Endothelial cell of umbilical vein (primary cell): ENCODE measurements at regions not wholly inside any gene's neighbourhood (a gene's known extent, or its start where the extent isn't known, plus 50 kb on each side); places are given as distances from the start of the nearest gene placed in this dataset.

Experiments
- BruUV-seq: library from RNA; stranded (reverse); fragments of 400-500 nt; replicated peaks from 2 replicates; lab custom pipeline; 2021; lab: Mats Ljungman, UMichigan
- CTCF ChIA-PET: fragments of 300-600, 350-600 bp; sonication (Branson Sonifier 250); formaldehyde crosslinking; loops from one replicate; lab custom pipeline; 2021; ENCODE audit warnings: antibody characterized with exemption, inconsistent platforms; lab: Charles Lee
- POLR2A ChIA-PET: fragments of 300-600, 350-600 bp; sonication (Branson Sonifier 250); formaldehyde crosslinking; loops from one replicate; lab custom pipeline; 2021; ENCODE audit warnings: antibody characterized with exemption, inconsistent platforms; lab: Charles Lee
- DNase-seq: peaks from one replicate; pipeline ENCODE4 v3.0.0-alpha.2; 2011; ENCODE audit warnings: low read depth, low spot score
- FAIRE-seq: peaks from 2 replicates; lab custom pipeline; 2011; peaks lifted over from hg19 to GRCh38; lab: Jason Lieb, UNC
- H2AFZ ChIP-seq: 2 replicates; pipeline ENCODE4 v1.6.0; 2012; ENCODE audit warnings: low read depth, low read length, control low read depth, inconsistent platforms
- H3K27ac ChIP-seq: 2 replicates; pipeline ENCODE4 v1.5.1; 2011; ENCODE audit warnings: low read depth, mild to moderate bottlenecking, control low read depth, low read length, moderate library complexity; ENCODE audit not compliant: insufficient read depth
- H3K27me3 ChIP-seq, 2 experiments: 2 replicates each; pipeline versions ENCODE4 v1.6.0 to v1.6.1; 2011; ENCODE audit warnings: low read length in 2 of 2, mixed read lengths in 1 of 2; ENCODE audit not compliant: control insufficient read depth in 2 of 2, insufficient read depth in 2 of 2
- H3K36me3 ChIP-seq, 2 experiments: 2 replicates in 1 of 2; 3 replicates in 1 of 2; pipeline ENCODE4 v1.5.1; 2011; ENCODE audit warnings: low read length in 2 of 2, mild to moderate bottlenecking in 1 of 2, moderate library complexity in 1 of 2; ENCODE audit not compliant: control insufficient read depth in 2 of 2, insufficient read depth in 2 of 2; ENCODE audit errors: extremely low read depth in 1 of 2
- H3K4me1 ChIP-seq: 3 replicates; pipeline ENCODE4 v1.5.1; 2011; ENCODE audit warnings: mild to moderate bottlenecking, low read length; ENCODE audit not compliant: control insufficient read depth, insufficient read depth; ENCODE audit errors: extremely low read depth
- H3K4me2 ChIP-seq: 2 replicates; pipeline ENCODE4 v1.6.1; 2011; ENCODE audit warnings: low read length, control low read depth, mixed read lengths; ENCODE audit not compliant: insufficient read depth
- H3K4me3 ChIP-seq, 3 experiments: fragments of 200-600 bp in 1 of 3; sonication (generic), shearing (Covaris generic) in 1 of 3; replicated peaks in 1 of 3; 2 replicates each; pipeline ENCODE4 v1.5.1; 2011 to 2016; ENCODE audit warnings: control low read depth in 3 of 3, low read length in 3 of 3, mild to moderate bottlenecking in 2 of 3, inconsistent platforms in 1 of 3, low read depth in 1 of 3, moderate library complexity in 1 of 3; ENCODE audit not compliant: insufficient read depth in 1 of 3
- H3K79me2 ChIP-seq: 2 replicates; pipeline ENCODE4 v1.6.0; 2012; ENCODE audit warnings: low read length, inconsistent platforms; ENCODE audit not compliant: control insufficient read depth, insufficient read depth
- H3K9ac ChIP-seq: replicated peaks from 2 replicates; pipeline ENCODE3; 2011; ENCODE audit warnings: low read length, control low read depth; ENCODE audit not compliant: insufficient read depth; ENCODE audit errors: extremely low read depth
- H3K9me1 ChIP-seq: replicated peaks from 3 replicates; pipeline ENCODE4 v1.6.0; 2011; ENCODE audit warnings: mild to moderate bottlenecking, low read length; ENCODE audit not compliant: control insufficient read depth, insufficient read depth; ENCODE audit errors: extremely low read depth
- H3K9me3 ChIP-seq: replicated peaks from 2 replicates; pipeline ENCODE4 v1.5.1; 2012; ENCODE audit warnings: low read length, inconsistent platforms; ENCODE audit not compliant: control insufficient read depth, insufficient read depth
- H4K20me1 ChIP-seq: replicated peaks from 2 replicates; pipeline ENCODE3; 2011; ENCODE audit warnings: mild to moderate bottlenecking, low read length; ENCODE audit not compliant: control insufficient read depth, insufficient read depth; ENCODE audit errors: extremely low read depth
- EZH2 ChIP-seq: IDR thresholded peaks from 2 replicates; pipeline ENCODE4 v1.6.1; 2012; ENCODE audit warnings: borderline replicate concordance, low read depth, mild to moderate bottlenecking, moderate library complexity, low read length, inconsistent platforms; ENCODE audit not compliant: severe bottlenecking
- FOS ChIP-seq: IDR thresholded peaks from 2 replicates; pipeline ENCODE4 v1.6.1; 2011; ENCODE audit warnings: mild to moderate bottlenecking, low read length, moderate library complexity, borderline replicate concordance; ENCODE audit not compliant: insufficient read depth
- JUN ChIP-seq: IDR thresholded peaks from 2 replicates; pipeline ENCODE4 v1.6.1; 2011; ENCODE audit warnings: borderline replicate concordance, low read depth; ENCODE audit not compliant: insufficient read length, insufficient read depth
- MYC ChIP-seq: IDR thresholded peaks from one replicate; pipeline ENCODE4 v1.6.1; 2011; ENCODE audit warnings: mild to moderate bottlenecking, low read depth, low read length
- POLR2A ChIP-seq: IDR thresholded peaks from 2 replicates; pipeline ENCODE4 v1.6.1; 2012; ENCODE audit warnings: low read depth, mild to moderate bottlenecking, control low read depth, low read length
- dilution Hi-C: fragments of 300-500 bp; cut with MboI; formaldehyde crosslinking; loops from one replicate; pipeline ENCODE4 v1.15.0; 2019; ENCODE audit warnings: low sequenced_read_pairs; ENCODE audit not compliant: extremely low pct_ligation_motif_present
- intact Hi-C: fragments of 100-400 bp; cut with micrococcal nuclease; formaldehyde crosslinking; loops from one replicate; pipeline ENCODE4 v1.10.0; 2022
- TF ChIP-seq, protein P1 (sequence below): IDR thresholded peaks from 2 replicates; pipeline ENCODE4 v1.6.1; 2011; ENCODE audit not compliant: insufficient read depth, insufficient read length

DNA sequence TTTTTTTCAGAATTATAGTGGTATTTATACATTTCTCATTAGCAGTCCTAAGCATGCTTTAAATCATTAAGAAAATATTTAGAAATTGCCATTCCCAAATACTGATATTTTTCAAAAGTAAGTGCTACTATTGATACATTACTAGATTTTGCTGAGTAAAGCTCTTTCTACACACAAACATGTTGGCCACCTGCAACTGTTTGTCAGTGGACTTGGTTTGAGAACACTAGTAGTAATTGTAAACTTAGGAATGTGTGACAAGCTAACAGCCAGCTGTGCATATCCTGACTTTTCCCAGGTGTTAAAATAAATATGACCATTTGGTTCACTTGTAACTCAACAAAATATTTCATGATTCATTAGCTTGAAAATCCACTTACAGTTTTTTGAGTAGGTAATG, 103.1 kb downstream of the MSTN start:
- no peak for DNase-seq
- dilution Hi-C loops = no loop called here
- intact Hi-C loops = no loop called here

DNA sequence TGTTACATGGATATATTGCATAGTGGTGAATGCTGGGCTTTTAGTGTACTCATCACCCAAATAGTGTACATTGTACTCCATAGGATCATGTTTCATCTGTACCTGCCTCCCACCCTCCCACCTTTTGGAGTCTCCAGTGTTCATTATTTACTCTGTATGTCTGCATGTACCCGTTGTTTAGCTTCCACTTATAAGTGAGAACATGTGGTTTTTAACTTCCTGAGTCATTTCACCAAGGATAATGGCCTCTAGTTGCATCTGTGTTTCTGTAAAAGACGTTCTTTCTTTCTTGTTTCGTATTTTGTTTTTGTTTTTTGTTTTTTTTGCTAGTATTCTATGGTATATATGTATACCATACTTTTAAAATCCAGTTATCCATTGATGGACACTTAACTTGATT, 107.5 kb downstream of the MSTN start:
- dilution Hi-C loops = no loop called here
- TF ChIP-seq EZH2 (no peak), FOS (no peak), MYC (no peak)
- TF ChIP-seq, protein P1, sequence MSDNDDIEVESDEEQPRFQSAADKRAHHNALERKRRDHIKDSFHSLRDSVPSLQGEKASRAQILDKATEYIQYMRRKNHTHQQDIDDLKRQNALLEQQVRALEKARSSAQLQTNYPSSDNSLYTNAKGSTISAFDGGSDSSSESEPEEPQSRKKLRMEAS = no peak
- intact Hi-C loops = no loop called here

More for the DNA sequence above, 103.1 kb downstream of the MSTN start:
- H3K27me3 ChIP-seq = no peaks in the 10 kb centered on the region
- no peaks in the 10 kb centered on the region for H4K20me1 ChIP-seq
- no peaks in the 10 kb centered on the region for H3K4me1 ChIP-seq
- POLR2A ChIA-PET = no interaction called here
- BruUV-seq = no TSS peak
- no peaks in the 10 kb centered on the region for H3K9me3 ChIP-seq
- no peaks in the 10 kb centered on the region for H3K79me2 ChIP-seq
- TF ChIP-seq POLR2A (no peak), JUN (no peak)
- CTCF ChIA-PET = no interaction called here
- FAIRE-seq = no peak
- no peak overlapping the region for H3K27ac ChIP-seq
- no peak overlapping the region for H2AFZ ChIP-seq
- no peak overlapping the region for H3K4me3 ChIP-seq
- H3K9me1 ChIP-seq = no peaks in the 10 kb centered on the region
- no peak overlapping the region for H3K9ac ChIP-seq
- no peak overlapping the region for H3K4me2 ChIP-seq
- H3K36me3 ChIP-seq = no peaks in the 10 kb centered on the region

More for the DNA sequence above, 107.5 kb downstream of the MSTN start:
- POLR2A ChIA-PET = no interaction called here
- FAIRE-seq (no peak), DNase-seq (no peak)
- Histone ChIP-seq H3K4me3 (no peak overlapping the region), H3K27ac (no peak overlapping the region), H4K20me1 (no peaks in the 10 kb centered on the region), H2AFZ (no peak overlapping the region), H3K4me1 (peaks cover 13% of the 10 kb centered on the region), H3K36me3 (no peaks in the 10 kb centered on the region), H3K79me2 (no peaks in the 10 kb centered on the region), H3K9me3 (no peaks in the 10 kb centered on the region), H3K9ac (no peak overlapping the region), H3K4me2 (no peak overlapping the region), H3K9me1 (no peaks in the 10 kb centered on the region), H3K27me3 (no peaks in the 10 kb centered on the region)
- BruUV-seq = no TSS peak
- CTCF ChIA-PET = no interaction called here
